HCT116 (cell line): ENCODE measurements at regions not wholly inside any gene's neighbourhood (a gene's known extent, or its start where the extent isn't known, plus 50 kb on each side); places are given as distances from the start of the nearest gene placed in this dataset.

Experiments used
- ATAC-seq: fragments of 200-7000 bp; cut with Tn5 transposase; 2 replicates; pipeline ENCODE4 v1.9.1; 2020; ENCODE audit warnings: mild to moderate bottlenecking, moderate library complexity
- BruUV-seq: library from RNA; stranded (reverse); fragments of 400-500 nt; replicated peaks from 2 replicates; lab custom pipeline; 2021; lab: Mats Ljungman, UMichigan
- CTCF ChIA-PET: fragments of 300-600 bp; sonication (Branson Sonifier 250); formaldehyde crosslinking; loops from one replicate; lab custom pipeline; 2021; ENCODE audit warnings: antibody characterized with exemption; lab: Charles Lee
- POLR2A ChIA-PET: fragments of 300-600, 350-600 bp; sonication (Branson Sonifier 250); formaldehyde crosslinking; loops from one replicate; lab custom pipeline; 2021; ENCODE audit warnings: antibody characterized with exemption; lab: Charles Lee
- RAD21 ChIA-PET, 2 experiments: fragments of 300-600 bp; sonication (Branson Sonifier 250); formaldehyde crosslinking; loops; one replicate each; lab custom pipeline; 2023; ENCODE audit warnings: low total read pairs in 2 of 2; ENCODE audit not compliant: uncharacterized antibody in 2 of 2, unreplicated experiment in 2 of 2, low non-redundant PET in 1 of 2; lab: Charles Lee
- DNase-seq: peaks from one replicate; pipeline ENCODE4 v3.0.0-alpha.2; 2010; ENCODE audit warnings: low read depth, low spot score
- H2AFZ ChIP-seq: fragments of 200-600 bp; shearing (Covaris generic), sonication (generic); 2 replicates; pipeline ENCODE4 v1.6.1; 2017; ENCODE audit warnings: low read depth, mixed run types, mixed read lengths, antibody characterized with exemption, low read length; ENCODE audit not compliant: poor library complexity, severe bottlenecking
- H3K27ac ChIP-seq: 2 replicates; pipeline ENCODE4 v1.5.1; 2012; ENCODE audit warnings: low read depth, low read length
- H3K27me3 ChIP-seq: fragments of 200-600 bp; sonication (generic); 2 replicates; pipeline ENCODE4 v1.6.1; 2016; ENCODE audit warnings: mixed run types, low read length, mixed read lengths; ENCODE audit not compliant: insufficient read depth
- H3K36me3 ChIP-seq, 2 experiments: fragments of 200-500 bp in 1 of 2; fragments of 200-600 bp in 1 of 2; sonication (Bioruptor generic) in 1 of 2; sonication (generic) in 1 of 2; 2 replicates each; pipeline versions ENCODE4 v1.5.1 to v1.6.1; 2014 to 2016; ENCODE audit warnings: low read length in 2 of 2, inconsistent platforms in 1 of 2, mixed read lengths in 1 of 2, mixed run types in 1 of 2; ENCODE audit not compliant: insufficient read depth in 2 of 2, control insufficient read depth in 1 of 2
- H3K4me1 ChIP-seq, 2 experiments: fragments of 200-600 bp in 1 of 2; sonication (generic) in 1 of 2; 2 replicates each; pipeline versions ENCODE4 v1.5.1 to v1.6.1; 2012 to 2017; ENCODE audit warnings: low read length in 2 of 2, inconsistent platforms in 1 of 2, mild to moderate bottlenecking in 1 of 2, mixed read lengths in 1 of 2, mixed run types in 1 of 2, moderate library complexity in 1 of 2; ENCODE audit not compliant: insufficient read depth in 2 of 2, control insufficient read depth in 1 of 2
- H3K4me2 ChIP-seq: fragments of 200-600 bp; sonication (generic); 2 replicates; pipeline ENCODE4 v1.6.1; 2017; ENCODE audit warnings: mixed run types, low read length, mixed read lengths
- H3K4me3 ChIP-seq, 2 experiments: fragments of 200-600 bp in 1 of 2; sonication (generic) in 1 of 2; replicated peaks in 1 of 2; 2 replicates each; pipeline ENCODE4 v1.5.1; 2011 to 2016; ENCODE audit warnings: low read length in 2 of 2, control low read depth in 1 of 2, low read depth in 1 of 2, mild to moderate bottlenecking in 1 of 2, mixed read lengths in 1 of 2, mixed run types in 1 of 2
- H3K79me2 ChIP-seq: fragments of 200-600 bp; sonication (generic); 2 replicates; pipeline ENCODE4 v1.6.1; 2017; ENCODE audit warnings: mild to moderate bottlenecking, mixed run types, low read length, moderate library complexity, mixed read lengths; ENCODE audit not compliant: insufficient read depth
- H3K9ac ChIP-seq: fragments of 200-600 bp; sonication (generic); 2 replicates; pipeline ENCODE4 v1.6.1; 2016; ENCODE audit warnings: low read length, mixed read lengths
- H3K9me2 ChIP-seq: fragments of 200-600 bp; sonication (generic), shearing (Covaris generic); 2 replicates; pipeline ENCODE4 v1.6.1; 2017; ENCODE audit warnings: mixed run types, mild to moderate bottlenecking, moderate library complexity; ENCODE audit not compliant: insufficient read depth
- H3K9me3 ChIP-seq, 2 experiments: fragments of 200-500 bp in 1 of 2; fragments of 200-600 bp in 1 of 2; sonication (Bioruptor generic) in 1 of 2; sonication (generic) in 1 of 2; 2 replicates each; pipeline ENCODE4 v1.6.1; 2014 to 2017; ENCODE audit warnings: low read length in 2 of 2, mixed read lengths in 2 of 2, inconsistent platforms in 1 of 2, low read depth in 1 of 2, mild to moderate bottlenecking in 1 of 2, mixed run types in 1 of 2, moderate library complexity in 1 of 2; ENCODE audit not compliant: control insufficient read depth in 1 of 2, insufficient read depth in 1 of 2
- H4K20me1 ChIP-seq: fragments of 200-600 bp; sonication (generic), shearing (Covaris generic); 2 replicates; pipeline ENCODE4 v1.6.1; 2017; ENCODE audit warnings: mixed run types, mild to moderate bottlenecking, moderate library complexity; ENCODE audit not compliant: insufficient read depth
- CEBPB ChIP-seq: IDR thresholded peaks from 2 replicates; pipeline ENCODE4 v1.6.1; 2012; ENCODE audit warnings: low read depth
- CTCF ChIP-seq, 3 experiments: fragments of 200-600 bp in 1 of 3; sonication (generic) in 1 of 3; IDR thresholded peaks in 2 of 3; conservative IDR thresholded peaks in 1 of 3; 2 replicates each; pipeline ENCODE4 v1.5.1; 2012 to 2017; ENCODE audit warnings: low read depth in 2 of 3, low read length in 2 of 3, antibody characterized with exemption in 1 of 3, borderline replicate concordance in 1 of 3, control low read depth in 1 of 3, mild to moderate bottlenecking in 1 of 3, mixed read lengths in 1 of 3, mixed run types in 1 of 3, moderate library complexity in 1 of 3; ENCODE audit not compliant: insufficient read depth in 1 of 3
- EGR1 ChIP-seq: IDR thresholded peaks from 2 replicates; pipeline ENCODE4 v1.6.1; 2012; ENCODE audit warnings: low read depth
- ELF1 ChIP-seq: IDR thresholded peaks from 2 replicates; pipeline ENCODE4 v1.6.1; 2012; ENCODE audit warnings: low read depth, borderline replicate concordance
- EZH2phosphoT487 ChIP-seq: fragments of 200-600 bp; IDR thresholded peaks from 2 replicates; pipeline ENCODE4 v1.6.1; 2018; ENCODE audit warnings: antibody characterized with exemption, borderline replicate concordance
- FOSL1 ChIP-seq: IDR thresholded peaks from 2 replicates; pipeline ENCODE4 v1.6.1; 2012; ENCODE audit warnings: low read depth
- POLR2A ChIP-seq: IDR thresholded peaks from 2 replicates; pipeline ENCODE4 v1.7.0; 2011; ENCODE audit warnings: borderline replicate concordance; ENCODE audit not compliant: insufficient read depth, insufficient read length; ENCODE audit errors: extremely low read depth
- POLR2AphosphoS5 ChIP-seq: IDR thresholded peaks from 2 replicates; pipeline ENCODE4 v1.6.1; 2011; ENCODE audit warnings: mild to moderate bottlenecking, low read depth, low read length, moderate library complexity
- SIN3A ChIP-seq: IDR thresholded peaks from 2 replicates; pipeline ENCODE4 v1.6.1; 2012; ENCODE audit warnings: low read depth
- SP1 ChIP-seq: IDR thresholded peaks from 2 replicates; pipeline ENCODE4 v1.6.1; 2012; ENCODE audit warnings: low read depth
- TCF7L2 ChIP-seq: IDR thresholded peaks from 2 replicates; pipeline ENCODE4 v1.7.0; 2011; ENCODE audit warnings: borderline replicate concordance, inconsistent platforms; ENCODE audit not compliant: insufficient read depth, insufficient read length; ENCODE audit errors: extremely low read depth
- YY1 ChIP-seq: IDR thresholded peaks from 2 replicates; pipeline ENCODE4 v1.6.1; 2011; ENCODE audit warnings: low read length, low read depth, moderate library complexity, mild to moderate bottlenecking; ENCODE audit not compliant: insufficient replicate concordance; ENCODE audit errors: extremely low read depth
- ZNF274 ChIP-seq: fragments of 200-500 bp; sonication (Bioruptor generic); IDR thresholded peaks from 2 replicates; pipeline ENCODE4 v1.6.1; 2014; ENCODE audit warnings: mild to moderate bottlenecking, low read depth, low read length, inconsistent platforms
- intact Hi-C: fragments of 100-400 bp; cut with micrococcal nuclease; formaldehyde crosslinking; loops from 2 replicates; pipeline ENCODE4 v1.10.0; 2022

GRCh38 chr13:74561155-74561554 lies 427.0 kb upstream of the KLF12 start (continued):
- TF ChIP-seq CEBPB, result no peak
- TF ChIP-seq SIN3A, result no peak
- TF ChIP-seq, all 23 proteins: peak for 0

GRCh38 chr13:74560325-74560724 lies 426.1 kb upstream of the KLF12 start:
- H2AFZ ChIP-seq, result no peak overlapping the region
- no peak overlapping the region for H3K9ac ChIP-seq
- ATAC-seq (no peak), DNase-seq (no peak)
- H3K36me3 ChIP-seq, result no peaks in the 10 kb centered on the region
- ChIA-PET CTCF (no interaction called here), RAD21 (no interaction called here), POLR2A (no interaction called here)
- H3K4me2 ChIP-seq, result no peak overlapping the region
- H3K4me3 ChIP-seq, result no peak overlapping the region
- TF ChIP-seq CEBPB (no peak), SP1 (no peak), ZNF274 (no peak), TCF7L2 (no peak), YY1 (no peak), POLR2AphosphoS5 (no peak), EGR1 (no peak), SIN3A (no peak), FOSL1 (no peak), POLR2A (no peak), CTCF (IDR thresholded peaks at IDR 0.05 in 2 of 3, conservative IDR thresholded peaks at IDR 0.05 in 1 of 3; ENCODE audit: borderline replicate concordance in 1 of 3, insufficient read depth in 1 of 3, low read depth in 2 of 3, low read length in 2 of 3) (no peak), ELF1 (no peak), EZH2phosphoT487 (no peak)
- no TSS peak for BruUV-seq
- H3K27ac ChIP-seq, result no peak overlapping the region
- H3K9me2 ChIP-seq, result no peaks in the 10 kb centered on the region
- no peaks in the 10 kb centered on the region for H4K20me1 ChIP-seq
- H3K9me3 ChIP-seq, result no peaks in the 10 kb centered on the region
- no peaks in the 10 kb centered on the region for H3K4me1 ChIP-seq
- H3K27me3 ChIP-seq, result no peaks in the 10 kb centered on the region
- intact Hi-C loops, result no loop called here
- H3K79me2 ChIP-seq, result no peaks in the 10 kb centered on the region
